ENCODE measurements at regions not wholly inside any gene's neighbourhood (a gene's known extent, or its start where the extent isn't known, plus 50 kb on each side); places are given as distances from the start of the nearest gene placed in this dataset.

DNA sequence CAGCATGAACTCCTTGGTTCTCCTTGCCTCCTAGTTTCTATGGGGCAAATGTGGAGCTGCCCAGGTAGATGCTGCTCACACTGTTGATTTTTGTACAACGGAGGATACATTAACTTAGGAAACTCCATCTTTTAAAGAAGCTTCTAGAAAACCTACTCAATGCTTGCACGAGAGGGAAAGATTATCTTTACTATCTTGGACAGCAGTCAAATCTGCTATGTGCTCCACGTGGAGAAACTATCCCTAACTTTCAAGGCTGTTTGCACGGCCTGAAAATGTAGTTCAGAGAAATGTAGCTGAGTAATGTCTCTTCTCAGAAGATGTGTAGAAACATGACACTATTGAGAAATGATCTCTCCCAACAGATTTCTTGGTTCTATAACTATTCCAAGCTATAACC, 1530.9 kb upstream of the PABPC4L start:
- Histone ChIP-seq H4K20me1 (ENCODE audit: control insufficient read depth, extremely low read depth, insufficient read depth, low read length) (no peaks in the 10 kb centered on the region), H2AFZ (ENCODE audit: low read length) (no peak overlapping the region), H3K4me1 (ENCODE audit: control insufficient read depth, extremely low read depth, insufficient read depth, low read length) (no peaks in the 10 kb centered on the region), H3K27me3 (ENCODE audit: control insufficient read depth, insufficient read depth, low read length) (no peaks in the 10 kb centered on the region), H3K4me3 (replicated peaks in 1 of 4; ENCODE audit: control extremely low read depth in 1 of 4, insufficient read depth in 1 of 4, low read depth in 3 of 4, low read length in 4 of 4) (no peak overlapping the region), H3K4me2 (ENCODE audit: extremely low read depth, insufficient read depth, low read length) (no peak overlapping the region), H3K36me3 (ENCODE audit: control insufficient read depth, insufficient read depth, low read length) (no peaks in the 10 kb centered on the region), H3K9ac (ENCODE audit: insufficient read depth, low read length) (no peak overlapping the region), H3K27ac (ENCODE audit: insufficient read depth, low read length) (no peak overlapping the region), H3K79me2 (ENCODE audit: control insufficient read depth, insufficient read depth, low read length) (no peaks in the 10 kb centered on the region), H3K9me3 (ENCODE audit: control insufficient read depth, insufficient read depth, low read depth, low read length) (no peaks in the 10 kb centered on the region)
- TF ChIP-seq EZH2 (IDR thresholded peaks at IDR 0.05; ENCODE audit: low read length, missing control alignments): no peak
- TF ChIP-seq, protein P1, sequence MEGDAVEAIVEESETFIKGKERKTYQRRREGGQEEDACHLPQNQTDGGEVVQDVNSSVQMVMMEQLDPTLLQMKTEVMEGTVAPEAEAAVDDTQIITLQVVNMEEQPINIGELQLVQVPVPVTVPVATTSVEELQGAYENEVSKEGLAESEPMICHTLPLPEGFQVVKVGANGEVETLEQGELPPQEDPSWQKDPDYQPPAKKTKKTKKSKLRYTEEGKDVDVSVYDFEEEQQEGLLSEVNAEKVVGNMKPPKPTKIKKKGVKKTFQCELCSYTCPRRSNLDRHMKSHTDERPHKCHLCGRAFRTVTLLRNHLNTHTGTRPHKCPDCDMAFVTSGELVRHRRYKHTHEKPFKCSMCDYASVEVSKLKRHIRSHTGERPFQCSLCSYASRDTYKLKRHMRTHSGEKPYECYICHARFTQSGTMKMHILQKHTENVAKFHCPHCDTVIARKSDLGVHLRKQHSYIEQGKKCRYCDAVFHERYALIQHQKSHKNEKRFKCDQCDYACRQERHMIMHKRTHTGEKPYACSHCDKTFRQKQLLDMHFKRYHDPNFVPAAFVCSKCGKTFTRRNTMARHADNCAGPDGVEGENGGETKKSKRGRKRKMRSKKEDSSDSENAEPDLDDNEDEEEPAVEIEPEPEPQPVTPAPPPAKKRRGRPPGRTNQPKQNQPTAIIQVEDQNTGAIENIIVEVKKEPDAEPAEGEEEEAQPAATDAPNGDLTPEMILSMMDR (conservative IDR thresholded peaks at IDR 0.05 in 1 of 2, IDR thresholded peaks at IDR 0.05 in 1 of 2; ENCODE audit: low read depth in 1 of 2, low read length in 2 of 2): no peak
- no peak for DNase-seq (ENCODE audit: low read depth in 2 of 2)

DNA sequence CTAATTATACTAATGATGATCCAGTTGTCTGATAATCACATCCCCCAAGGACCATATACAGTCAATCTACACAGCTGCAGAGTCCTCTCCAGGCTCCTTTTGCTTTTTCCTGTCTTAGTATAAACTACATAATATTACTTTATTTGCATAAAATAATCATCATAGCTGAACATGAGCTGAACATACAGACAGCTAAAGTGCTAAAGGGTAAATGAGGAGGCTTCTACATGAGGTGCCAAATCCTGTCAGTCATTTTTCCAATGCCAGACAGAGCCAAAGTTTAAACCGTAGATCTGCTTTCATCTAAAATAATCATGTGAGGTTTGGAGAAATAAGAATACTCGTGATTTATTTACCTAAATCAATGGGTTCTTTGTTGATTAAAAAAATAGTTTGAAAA, 1530.1 kb upstream of the PABPC4L start:
- no peak overlapping the region for H3K4me3 ChIP-seq (replicated peaks in 1 of 4; ENCODE audit: control extremely low read depth in 1 of 4, insufficient read depth in 1 of 4, low read depth in 3 of 4, low read length in 4 of 4)
- H3K27me3 ChIP-seq (ENCODE audit: control insufficient read depth, insufficient read depth, low read length): no peaks in the 10 kb centered on the region
- no peak overlapping the region for H3K27ac ChIP-seq (ENCODE audit: insufficient read depth, low read length)
- H4K20me1 ChIP-seq (ENCODE audit: control insufficient read depth, extremely low read depth, insufficient read depth, low read length): no peaks in the 10 kb centered on the region
- no peaks in the 10 kb centered on the region for H3K9me3 ChIP-seq (ENCODE audit: control insufficient read depth, insufficient read depth, low read depth, low read length)
- DNase-seq (ENCODE audit: low read depth in 2 of 2): no peak
- H2AFZ ChIP-seq (ENCODE audit: low read length): no peak overlapping the region
- no peak overlapping the region for H3K9ac ChIP-seq (ENCODE audit: insufficient read depth, low read length)
- TF ChIP-seq, protein P1 (conservative IDR thresholded peaks at IDR 0.05 in 1 of 2, IDR thresholded peaks at IDR 0.05 in 1 of 2; ENCODE audit: low read depth in 1 of 2, low read length in 2 of 2): no peak
- no peak for TF ChIP-seq EZH2 (IDR thresholded peaks at IDR 0.05; ENCODE audit: low read length, missing control alignments)
- no peak overlapping the region for H3K4me2 ChIP-seq (ENCODE audit: extremely low read depth, insufficient read depth, low read length)
- no peaks in the 10 kb centered on the region for H3K79me2 ChIP-seq (ENCODE audit: control insufficient read depth, insufficient read depth, low read length)
- H3K4me1 ChIP-seq (ENCODE audit: control insufficient read depth, extremely low read depth, insufficient read depth, low read length): no peaks in the 10 kb centered on the region
- no peaks in the 10 kb centered on the region for H3K36me3 ChIP-seq (ENCODE audit: control insufficient read depth, insufficient read depth, low read length)

DNA sequence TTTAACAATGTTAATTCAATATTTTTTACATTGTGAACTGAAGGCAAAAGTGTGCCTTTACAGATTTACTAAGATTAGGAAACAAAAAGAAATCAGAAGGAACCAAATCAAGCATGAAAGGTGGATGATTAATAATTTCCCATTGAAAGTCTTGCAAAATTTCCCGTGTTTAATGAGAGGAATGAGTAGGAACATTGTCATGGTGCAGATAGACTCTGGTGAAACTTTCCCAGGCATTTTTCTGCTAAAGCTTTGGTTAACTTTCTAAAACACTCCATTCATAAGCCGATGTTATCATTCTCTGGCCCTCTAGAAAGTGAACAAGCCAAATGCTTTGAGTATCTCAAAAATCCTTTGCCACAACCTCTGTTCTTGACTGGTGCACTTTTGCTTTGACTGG, 1522.8 kb upstream of the PABPC4L start:
- no peak overlapping the region for H3K4me3 ChIP-seq (replicated peaks in 1 of 4; ENCODE audit: control extremely low read depth in 1 of 4, insufficient read depth in 1 of 4, low read depth in 3 of 4, low read length in 4 of 4)

More for the DNA sequence above, 1522.8 kb upstream of the PABPC4L start:
- Histone ChIP-seq H3K27ac (ENCODE audit: insufficient read depth, low read length) (no peak overlapping the region), H3K9ac (ENCODE audit: insufficient read depth, low read length) (no peak overlapping the region), H3K4me2 (ENCODE audit: extremely low read depth, insufficient read depth, low read length) (no peak overlapping the region), H3K79me2 (ENCODE audit: control insufficient read depth, insufficient read depth, low read length) (no peaks in the 10 kb centered on the region), H3K36me3 (ENCODE audit: control insufficient read depth, insufficient read depth, low read length) (no peaks in the 10 kb centered on the region), H3K4me1 (ENCODE audit: control insufficient read depth, extremely low read depth, insufficient read depth, low read length) (no peaks in the 10 kb centered on the region), H2AFZ (ENCODE audit: low read length) (no peak overlapping the region), H3K9me3 (ENCODE audit: control insufficient read depth, insufficient read depth, low read depth, low read length) (no peaks in the 10 kb centered on the region), H4K20me1 (ENCODE audit: control insufficient read depth, extremely low read depth, insufficient read depth, low read length) (no peaks in the 10 kb centered on the region), H3K27me3 (ENCODE audit: control insufficient read depth, insufficient read depth, low read length) (no peaks in the 10 kb centered on the region)
- peak in 1 of 2 donors; percentile 9 for DNase-seq (ENCODE audit: low read depth in 2 of 2)
- TF ChIP-seq, protein P1 (conservative IDR thresholded peaks at IDR 0.05 in 1 of 2, IDR thresholded peaks at IDR 0.05 in 1 of 2; ENCODE audit: low read depth in 1 of 2, low read length in 2 of 2): no peak
- no peak for TF ChIP-seq EZH2 (IDR thresholded peaks at IDR 0.05; ENCODE audit: low read length, missing control alignments)

All from fibroblast of lung (primary cell).